GM18858 (cell line): ENCODE measurements at regions not wholly inside any gene's neighbourhood (a gene's known extent, or its start where the extent isn't known, plus 50 kb on each side); places are given as distances from the start of the nearest gene placed in this dataset.
A peak's percentile ranks its signal among the peaks of the same experiment; 100 is the strongest.

Experiments
- ATAC-seq: cut with Tn5 transposase; IDR thresholded peaks from one replicate; pipeline ENCODE4 v1.9.1; 2021; ENCODE audit not compliant: unreplicated experiment

GRCh38 chr5:93117751-93118531, 463.1 kb downstream of the NR2F1-AS1 start:
- no peak for ATAC-seq

GRCh38 chr5:93107805-93108520, 473.1 kb downstream of the NR2F1-AS1 start:
- ATAC-seq: no peak

DNA sequence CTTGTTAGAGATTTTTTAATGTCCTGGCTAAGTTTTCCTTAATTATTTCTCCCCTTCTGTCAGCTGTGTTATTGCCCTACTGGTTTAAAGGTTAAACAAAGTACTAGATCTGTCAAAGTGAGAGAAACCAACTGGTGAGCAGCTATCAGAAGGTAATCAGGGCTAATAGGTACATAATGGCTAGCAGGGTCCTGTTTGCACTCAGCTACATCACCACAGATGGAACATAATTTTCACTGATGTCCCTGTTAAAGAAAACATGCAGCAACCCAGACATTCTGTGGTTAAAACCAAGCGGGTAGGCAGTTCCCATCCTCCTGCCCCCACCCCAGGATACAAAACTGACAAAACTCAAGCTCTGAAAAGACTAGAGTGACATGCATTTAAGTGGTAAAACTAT, 473.9 kb downstream of the NR2F1-AS1 start:
- no peak for ATAC-seq

GRCh38 chr5:93101661-93102060, 479.4 kb downstream of the NR2F1-AS1 start:
- ATAC-seq: no peak

DNA sequence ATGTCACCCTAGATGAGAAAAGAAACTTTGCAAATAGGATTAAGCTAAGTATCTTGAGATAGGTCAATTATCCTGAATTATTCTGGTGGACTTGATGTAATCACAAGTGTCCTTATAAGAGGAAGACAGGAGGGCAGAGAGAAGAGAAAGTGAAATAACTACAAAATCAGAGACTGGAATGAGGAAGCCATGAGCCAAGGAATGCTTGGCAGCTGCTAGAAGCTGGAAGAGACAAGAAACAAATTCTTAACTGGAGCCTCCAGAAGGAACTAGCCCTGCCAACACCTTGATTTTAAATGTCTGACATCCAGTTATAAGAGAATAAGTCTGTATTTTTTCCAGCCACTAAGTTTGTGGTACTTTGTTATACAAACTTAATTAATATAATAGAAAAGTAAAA, 480.0 kb downstream of the NR2F1-AS1 start:
- no peak for ATAC-seq

GRCh38 chr5:93100428-93100827, 480.6 kb downstream of the NR2F1-AS1 start:
- ATAC-seq: no peak

- ATAC-seq: no peak
Observed at GRCh38 chr5:93099902-93100347, 481.1 kb downstream of the NR2F1-AS1 start.

DNA sequence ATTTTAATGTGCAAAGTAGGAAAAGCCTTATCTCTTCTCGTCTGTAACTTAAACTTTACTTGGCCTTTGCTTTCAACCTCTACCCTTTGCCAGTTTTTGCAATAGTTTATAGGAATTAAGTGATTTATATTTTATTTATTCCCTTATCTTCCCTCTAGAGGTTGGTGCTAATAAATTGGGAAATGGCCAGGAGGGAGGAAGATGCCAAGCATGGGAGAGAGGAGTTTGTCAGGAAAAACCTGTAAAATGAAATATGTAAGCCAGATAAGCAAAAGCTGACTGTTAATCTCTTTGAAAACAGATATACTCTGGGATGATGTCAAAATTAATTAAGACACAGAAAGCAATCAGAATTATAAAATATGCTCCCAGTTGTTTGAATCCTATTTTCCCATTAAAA, 484.5 kb downstream of the NR2F1-AS1 start:
- ATAC-seq: no peak

- no peak for ATAC-seq
Observed at GRCh38 chr5:93092349-93093105, 488.5 kb downstream of the NR2F1-AS1 start.

GRCh38 chr5:93090698-93091097, 490.3 kb downstream of the NR2F1-AS1 start:
- ATAC-seq: no peak

DNA sequence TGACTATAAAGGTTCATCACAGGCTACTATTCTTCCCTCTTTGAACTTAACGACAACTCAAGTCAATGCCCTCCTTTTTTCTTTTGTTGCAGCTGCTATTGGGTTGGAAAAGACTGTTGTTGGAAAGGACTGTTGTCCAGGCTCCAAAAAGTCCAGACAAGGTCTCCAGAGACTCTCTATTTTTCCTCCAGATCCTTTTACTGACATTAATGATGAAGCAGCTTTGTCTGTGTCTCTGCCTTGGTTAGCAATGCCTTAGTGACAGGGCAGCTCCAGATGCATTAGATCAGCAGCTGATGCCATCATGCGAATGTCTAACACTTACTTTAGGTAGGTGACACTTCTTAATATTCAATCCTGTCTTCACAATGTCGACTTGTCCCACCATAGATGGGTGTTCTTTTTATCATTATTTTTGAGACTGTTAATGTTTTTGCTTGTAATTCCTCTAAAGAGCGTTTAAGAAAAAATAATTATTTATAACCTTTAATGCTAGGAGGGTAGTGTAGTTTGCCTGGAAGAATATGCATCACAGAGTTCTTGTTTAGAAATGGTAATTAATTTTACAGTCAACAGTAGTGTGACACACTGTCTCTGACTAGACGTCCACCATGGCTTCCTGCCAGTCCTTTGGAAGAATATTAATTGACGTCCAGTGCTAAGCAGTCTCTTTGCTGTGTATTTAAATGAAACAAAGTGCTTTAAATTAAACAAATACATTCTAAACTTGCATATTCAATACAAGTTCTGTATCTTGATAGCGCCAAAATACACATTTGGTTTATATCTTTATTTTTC, 492.2 kb downstream of the NR2F1-AS1 start:
- ATAC-seq: no peak

DNA sequence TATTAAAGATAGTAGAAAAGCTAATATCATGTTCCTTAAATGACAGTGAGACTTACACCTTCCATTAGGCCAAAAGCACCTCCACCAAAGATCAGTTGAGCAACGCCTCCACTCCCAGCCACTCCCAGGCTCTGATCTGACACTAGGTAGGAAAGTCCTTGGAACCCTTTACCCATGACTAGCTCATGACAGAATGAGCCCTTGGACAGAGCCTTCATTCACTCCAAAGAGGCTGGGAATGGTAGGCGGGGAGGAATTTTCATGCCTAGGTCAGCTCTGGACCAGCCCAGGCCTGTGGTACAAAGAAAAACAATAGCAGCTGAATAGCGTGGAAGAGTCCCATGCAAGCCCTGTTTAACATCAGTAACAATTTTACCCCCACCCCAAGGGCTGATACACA, 493.7 kb downstream of the NR2F1-AS1 start:
- no peak for ATAC-seq

GRCh38 chr5:93082981-93083380, 498.0 kb downstream of the NR2F1-AS1 start:
- ATAC-seq: no peak

- no peak for ATAC-seq
Observed at GRCh38 chr5:93079046-93079445, 502.0 kb downstream of the NR2F1-AS1 start.

DNA sequence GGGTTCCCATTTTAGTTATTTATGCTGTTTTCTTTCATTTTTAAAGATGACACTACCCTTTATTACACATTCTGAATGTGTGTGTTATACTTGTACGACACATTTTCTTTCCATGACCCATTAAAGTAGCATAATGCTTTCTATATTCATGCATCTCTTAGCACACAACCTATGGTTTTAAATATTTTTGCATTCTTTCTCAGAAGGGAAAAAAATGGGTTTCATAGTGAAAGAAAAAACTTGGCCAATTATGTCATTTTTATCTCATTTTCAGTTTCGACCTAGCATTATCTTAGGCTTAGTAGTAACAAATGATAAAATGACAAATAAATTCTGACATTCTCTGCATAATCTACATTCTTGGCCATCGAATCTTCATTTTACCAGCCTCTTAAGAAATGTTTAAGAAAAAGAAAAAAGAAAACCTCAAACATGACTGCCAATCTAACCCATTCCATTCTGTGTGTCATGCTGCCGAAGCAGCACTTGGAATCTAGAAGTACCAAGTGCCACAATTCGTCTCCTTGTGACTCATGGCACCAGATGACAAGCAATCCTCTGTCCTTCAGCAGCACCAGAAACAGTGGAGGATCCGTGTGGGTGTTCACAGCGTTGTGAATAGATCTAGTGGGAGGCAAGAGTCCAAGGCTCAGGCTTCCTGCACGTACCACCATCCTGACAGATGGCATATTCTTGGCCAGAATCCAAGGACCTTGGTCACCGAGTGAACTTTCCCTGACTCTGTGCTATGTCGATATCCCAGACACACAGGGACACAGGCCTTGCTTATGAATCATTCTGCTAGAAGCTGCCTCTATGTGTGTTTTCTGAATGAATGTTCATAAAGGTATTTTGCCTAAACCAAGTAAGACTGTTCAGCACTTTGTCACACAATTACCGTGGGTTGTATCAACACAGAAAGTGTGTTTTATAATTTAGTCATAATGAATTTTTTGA, 502.7 kb downstream of the NR2F1-AS1 start:
- peak; percentile 65 for ATAC-seq

DNA sequence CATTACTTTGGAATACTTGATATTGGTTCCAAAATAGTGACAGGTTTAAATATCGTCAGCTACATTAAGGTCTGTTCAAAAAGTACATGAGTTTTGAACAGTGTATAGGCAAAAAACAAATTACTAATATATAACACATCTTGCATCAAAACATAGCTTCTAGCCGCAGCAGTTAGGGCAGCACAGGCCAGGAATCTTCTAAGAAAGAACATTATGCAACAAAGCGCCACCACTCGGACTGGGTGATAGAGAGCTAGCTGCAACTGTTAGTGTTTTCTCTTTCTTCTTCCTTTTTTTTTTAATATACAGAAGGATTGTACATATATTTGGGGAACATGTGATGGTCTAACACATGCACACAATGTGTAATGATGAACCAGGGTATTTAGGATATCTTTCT, 504.5 kb downstream of the NR2F1-AS1 start:
- no peak for ATAC-seq

- ATAC-seq: no peak
Observed at GRCh38 chr5:93076096-93076495, 504.9 kb downstream of the NR2F1-AS1 start.

DNA sequence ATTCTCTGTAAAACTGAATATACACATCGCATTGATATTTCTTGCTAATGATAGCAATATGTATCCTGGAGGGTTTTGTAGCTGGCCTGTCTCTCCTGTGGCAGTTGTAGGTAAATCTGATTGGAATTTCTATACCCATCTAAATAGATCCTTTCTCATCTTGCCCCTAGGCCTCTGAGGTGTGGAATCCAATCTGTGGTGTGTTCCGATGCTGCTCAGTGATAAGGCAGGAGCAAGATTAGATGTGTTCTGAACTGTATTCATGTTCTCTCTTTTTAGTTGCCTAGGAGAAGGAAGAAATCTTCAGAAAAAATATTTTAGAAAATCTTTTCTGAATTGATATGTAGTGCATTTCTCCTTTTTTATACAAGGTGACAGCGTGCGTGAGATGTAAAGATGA, 507.5 kb downstream of the NR2F1-AS1 start:
- ATAC-seq: no peak

DNA sequence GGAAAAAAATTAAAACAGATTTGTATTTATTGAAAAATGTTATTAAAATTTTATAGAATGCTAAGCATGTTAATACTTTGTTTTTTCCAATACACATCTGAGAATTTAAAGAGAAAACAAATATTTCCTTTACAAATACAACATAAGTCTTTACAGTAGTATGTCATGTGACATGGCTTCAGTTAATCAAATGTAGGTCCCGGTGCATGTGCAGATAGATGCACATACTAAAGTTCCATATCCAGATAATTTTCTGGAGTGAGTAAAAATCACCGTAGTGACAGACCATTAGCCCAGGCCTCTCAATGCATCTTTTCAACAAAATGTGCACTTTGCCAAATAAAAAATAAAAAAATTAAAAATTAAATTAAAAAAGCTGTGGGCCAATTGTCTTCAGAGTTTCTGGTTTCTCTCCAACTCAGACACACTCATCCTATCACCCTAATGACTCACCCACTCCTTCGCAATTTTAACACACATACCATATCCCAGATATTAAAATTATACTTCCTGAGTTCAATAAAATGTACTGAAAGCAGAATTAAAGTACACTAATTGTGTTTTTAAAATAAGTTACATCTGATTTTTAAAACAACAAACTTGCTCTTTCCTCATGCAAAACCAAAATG, 508.1 kb downstream of the NR2F1-AS1 start:
- no peak for ATAC-seq
